ENCODE measurements at regions not wholly inside any gene's neighbourhood (a gene's known extent, or its start where the extent isn't known, plus 50 kb on each side); places are given as distances from the start of the nearest gene placed in this dataset.

DNA sequence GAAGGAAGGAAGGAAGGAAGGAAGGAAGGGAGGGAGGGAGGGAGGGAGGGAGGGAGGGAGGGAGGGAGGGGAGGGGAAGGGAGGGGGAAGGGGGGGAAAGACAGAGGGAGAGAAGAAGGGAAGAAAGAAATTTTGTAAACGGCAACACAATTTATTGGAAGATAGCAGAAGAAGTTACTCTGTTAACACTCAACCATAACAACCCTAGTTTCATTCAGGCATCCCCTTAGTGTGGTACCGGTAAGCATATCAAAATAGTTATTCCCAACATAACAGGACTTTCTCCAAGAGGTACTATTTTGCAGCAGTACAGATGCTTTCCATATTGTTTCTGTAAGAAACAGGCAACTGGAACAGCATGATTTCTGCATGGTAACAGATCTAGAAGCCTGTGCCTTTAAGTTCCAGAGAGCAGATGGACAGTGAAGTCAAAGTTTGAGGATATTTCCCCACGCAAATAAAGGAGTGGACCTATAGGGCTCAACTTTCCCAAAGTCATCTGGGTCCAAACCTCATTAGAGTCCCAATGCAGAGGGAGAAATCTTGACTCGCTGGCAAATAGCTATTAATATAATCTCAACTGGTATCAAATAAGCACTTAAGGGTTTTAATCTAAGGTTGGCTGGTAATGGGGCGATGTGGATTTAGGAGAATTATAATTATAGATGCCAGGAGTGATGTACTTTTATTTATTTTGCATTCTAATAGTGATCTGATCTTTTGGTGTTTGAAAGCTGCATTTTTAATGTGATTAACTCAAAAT is 69.4 kb downstream of the TENT5A start:
- TF ChIP-seq KLF16 (tag by site-specific recombination; IDR thresholded peaks at IDR 0.05) (no peak), ZNF623 (tag by site-specific recombination; IDR thresholded peaks at IDR 0.05) (no peak), ZNF274 (IDR thresholded peaks at IDR 0.05; ENCODE audit: low read length) (no peak), ZNF274 (tag by site-specific recombination; IDR thresholded peaks at IDR 0.05; ENCODE audit: borderline replicate concordance) (no peak), MZF1 (tag by site-specific recombination; IDR thresholded peaks at IDR 0.05; ENCODE audit: borderline replicate concordance) (no peak), ZNF658 (tag by site-specific recombination; IDR thresholded peaks at IDR 0.05) (no peak), ZNF423 (tag by site-specific recombination; IDR thresholded peaks at IDR 0.05) (no peak)
- TF ChIP-seq, protein P1, sequence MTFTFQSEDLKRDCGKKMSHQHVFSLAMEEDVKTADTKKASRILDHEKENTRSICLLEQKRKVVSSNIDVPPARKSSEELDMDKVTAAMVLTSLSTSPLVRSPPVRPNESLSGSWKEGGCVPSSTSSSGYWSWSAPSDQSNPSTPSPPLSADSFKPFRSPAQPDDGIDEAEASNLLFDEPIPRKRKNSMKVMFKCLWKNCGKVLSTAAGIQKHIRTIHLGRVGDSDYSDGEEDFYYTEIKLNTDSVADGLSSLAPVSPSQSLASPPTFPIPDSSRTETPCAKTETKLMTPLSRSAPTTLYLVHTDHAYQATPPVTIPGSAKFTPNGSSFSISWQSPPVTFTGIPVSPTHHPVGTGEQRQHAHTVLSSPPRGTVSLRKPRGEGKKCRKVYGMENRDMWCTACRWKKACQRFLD (tag by site-specific recombination; IDR thresholded peaks at IDR 0.05) = no peak
- TF ChIP-seq, protein P2, sequence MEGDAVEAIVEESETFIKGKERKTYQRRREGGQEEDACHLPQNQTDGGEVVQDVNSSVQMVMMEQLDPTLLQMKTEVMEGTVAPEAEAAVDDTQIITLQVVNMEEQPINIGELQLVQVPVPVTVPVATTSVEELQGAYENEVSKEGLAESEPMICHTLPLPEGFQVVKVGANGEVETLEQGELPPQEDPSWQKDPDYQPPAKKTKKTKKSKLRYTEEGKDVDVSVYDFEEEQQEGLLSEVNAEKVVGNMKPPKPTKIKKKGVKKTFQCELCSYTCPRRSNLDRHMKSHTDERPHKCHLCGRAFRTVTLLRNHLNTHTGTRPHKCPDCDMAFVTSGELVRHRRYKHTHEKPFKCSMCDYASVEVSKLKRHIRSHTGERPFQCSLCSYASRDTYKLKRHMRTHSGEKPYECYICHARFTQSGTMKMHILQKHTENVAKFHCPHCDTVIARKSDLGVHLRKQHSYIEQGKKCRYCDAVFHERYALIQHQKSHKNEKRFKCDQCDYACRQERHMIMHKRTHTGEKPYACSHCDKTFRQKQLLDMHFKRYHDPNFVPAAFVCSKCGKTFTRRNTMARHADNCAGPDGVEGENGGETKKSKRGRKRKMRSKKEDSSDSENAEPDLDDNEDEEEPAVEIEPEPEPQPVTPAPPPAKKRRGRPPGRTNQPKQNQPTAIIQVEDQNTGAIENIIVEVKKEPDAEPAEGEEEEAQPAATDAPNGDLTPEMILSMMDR (tag by site-specific recombination; IDR thresholded peaks at IDR 0.05) = no peak
